GM21528 (cell line): ENCODE measurements at regions not wholly inside any gene's neighbourhood (a gene's known extent, or its start where the extent isn't known, plus 50 kb on each side); places are given as distances from the start of the nearest gene placed in this dataset.

Experiments used
- ATAC-seq: cut with Tn5 transposase; IDR thresholded peaks from one replicate; pipeline ENCODE4 v1.9.1; 2021; ENCODE audit warnings: mild to moderate bottlenecking, moderate library complexity; ENCODE audit not compliant: unreplicated experiment, low FRiP score

DNA sequence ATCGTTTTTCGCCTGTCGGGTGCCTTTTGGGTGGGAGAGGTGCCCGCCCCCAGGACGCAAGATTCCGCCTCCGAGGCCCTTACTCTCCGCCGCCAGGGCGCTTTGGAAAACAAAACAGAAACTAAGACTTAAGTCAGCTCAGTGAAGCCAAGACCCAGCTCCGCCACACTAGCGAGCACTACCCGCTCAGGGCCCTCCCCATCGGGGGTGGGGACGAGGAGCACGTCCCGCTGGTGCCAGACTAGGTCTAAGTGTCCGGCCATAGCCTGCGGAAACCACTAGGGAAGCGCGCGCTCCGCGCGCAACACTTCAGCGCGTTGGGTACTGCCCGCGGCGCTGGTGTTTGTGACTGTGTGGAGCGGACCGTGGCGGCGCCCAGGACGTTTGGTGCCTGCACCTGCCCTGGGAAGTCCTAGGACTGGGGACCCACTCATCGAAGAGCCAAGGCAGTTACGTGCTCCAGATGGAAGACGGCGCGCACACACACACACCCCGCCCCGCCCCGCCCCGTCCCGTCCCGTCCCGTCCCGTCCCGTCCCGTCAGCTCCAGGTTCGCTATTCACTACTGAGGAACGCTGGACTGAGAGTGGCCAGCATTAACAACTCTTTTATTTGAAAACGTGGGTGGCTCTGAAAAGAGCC lies 57.6 kb upstream of the BOLA1 start:
- ATAC-seq, result peak; percentile 36

DNA sequence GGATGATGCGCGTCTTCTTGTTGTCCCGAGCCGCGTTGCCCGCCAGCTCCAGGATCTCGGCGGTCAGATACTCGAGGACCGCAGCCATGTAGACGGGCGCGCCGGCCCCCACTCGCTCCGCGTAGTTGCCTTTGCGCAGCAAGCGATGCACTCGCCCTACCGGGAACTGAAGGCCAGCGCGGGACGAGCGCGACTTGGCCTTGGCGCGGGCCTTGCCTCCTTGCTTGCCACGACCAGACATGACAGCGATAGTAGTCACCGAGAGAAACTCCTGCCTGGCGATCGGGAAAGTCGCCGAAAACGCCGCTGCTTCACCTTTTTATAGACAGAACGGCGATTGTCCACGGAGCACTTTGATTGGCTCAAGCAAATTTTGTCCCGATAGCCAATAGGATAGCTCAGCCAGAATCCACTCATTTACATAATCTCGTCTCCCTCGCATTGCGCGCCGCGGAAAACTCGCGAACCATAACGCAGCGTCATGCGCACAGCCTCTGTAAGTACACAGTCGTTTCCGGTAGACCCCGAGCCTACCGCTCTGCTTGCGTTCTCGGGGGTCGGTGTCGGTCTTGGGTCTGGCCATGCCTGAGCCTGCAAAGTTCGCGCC lies 56.8 kb upstream of the BOLA1 start:
- peak; percentile 56 for ATAC-seq

DNA sequence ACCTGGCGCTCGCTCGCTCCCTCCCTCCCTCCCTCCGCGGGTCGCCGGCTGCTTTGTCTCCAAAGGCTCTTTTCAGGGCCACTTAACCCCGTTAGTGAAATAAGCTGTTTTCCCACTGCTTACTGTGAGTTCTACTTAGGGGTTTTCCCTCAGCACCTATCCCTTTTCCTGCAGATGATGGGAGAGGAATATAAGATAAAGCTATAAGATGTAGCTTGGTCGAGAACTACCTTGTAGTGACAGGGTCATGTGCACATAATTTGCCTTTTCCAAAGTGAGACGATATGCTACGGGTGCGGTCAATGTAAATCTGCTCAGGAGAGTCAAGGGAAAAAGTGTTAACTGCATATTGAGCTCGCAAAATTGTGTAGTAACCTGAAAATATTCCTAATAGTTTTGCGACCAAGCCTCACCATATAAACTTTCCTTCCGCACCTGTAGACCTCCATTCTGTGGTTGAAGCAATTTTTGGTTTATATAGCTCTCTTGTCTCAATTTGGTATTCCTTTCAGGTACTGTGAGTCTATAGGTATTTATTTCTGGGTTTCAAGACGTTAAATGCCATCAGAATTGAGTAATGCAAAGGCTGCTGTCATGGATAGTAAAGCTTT lies 55.8 kb upstream of the BOLA1 start:
- ATAC-seq, result no peak

DNA sequence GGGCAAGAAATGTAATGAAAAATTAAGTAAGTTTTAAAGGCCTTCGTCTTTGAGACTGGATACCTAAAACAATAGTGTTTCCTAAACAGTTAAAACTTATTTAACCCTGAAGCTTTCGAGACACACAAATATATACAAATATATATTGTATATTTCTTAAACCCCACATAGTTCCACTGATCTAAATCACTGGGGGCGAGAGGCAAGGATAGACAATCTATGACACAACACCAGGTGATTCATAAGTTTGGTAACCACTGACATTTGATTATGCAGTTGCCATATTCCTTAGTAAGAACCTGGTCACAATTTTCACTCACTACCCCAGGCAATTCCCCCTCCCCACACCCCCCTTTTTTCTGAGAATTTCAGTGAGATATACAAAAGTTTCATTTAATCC lies 55.3 kb upstream of the BOLA1 start:
- no peak for ATAC-seq

DNA sequence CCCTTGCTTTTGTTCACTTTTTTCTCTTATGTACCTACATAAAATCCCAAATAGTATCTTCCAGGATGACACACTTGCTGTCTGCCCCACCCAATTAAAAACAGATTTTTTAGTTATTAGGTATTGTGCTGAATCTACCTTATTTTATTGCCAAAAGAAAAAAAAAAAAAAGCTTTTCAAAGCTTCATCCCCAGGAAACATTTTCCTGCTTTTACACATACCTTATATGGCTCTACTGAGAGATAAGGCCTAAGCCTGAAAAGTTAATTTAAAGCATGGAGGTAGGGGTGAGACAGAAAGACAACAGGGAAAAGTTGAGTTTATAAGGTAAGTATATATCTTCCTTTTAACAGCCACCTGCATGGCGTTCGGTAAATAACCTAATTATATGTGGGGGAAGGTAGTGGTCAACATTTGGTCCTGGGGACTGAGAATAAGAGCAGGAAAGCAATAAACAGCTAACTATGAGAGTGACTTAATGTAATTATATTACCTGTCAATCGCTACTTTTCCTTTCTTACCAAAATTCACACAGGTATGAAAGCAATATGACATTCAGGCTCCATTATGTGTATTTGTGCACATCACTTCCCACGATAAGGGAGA lies 54.6 kb upstream of the BOLA1 start:
- ATAC-seq, result no peak

DNA sequence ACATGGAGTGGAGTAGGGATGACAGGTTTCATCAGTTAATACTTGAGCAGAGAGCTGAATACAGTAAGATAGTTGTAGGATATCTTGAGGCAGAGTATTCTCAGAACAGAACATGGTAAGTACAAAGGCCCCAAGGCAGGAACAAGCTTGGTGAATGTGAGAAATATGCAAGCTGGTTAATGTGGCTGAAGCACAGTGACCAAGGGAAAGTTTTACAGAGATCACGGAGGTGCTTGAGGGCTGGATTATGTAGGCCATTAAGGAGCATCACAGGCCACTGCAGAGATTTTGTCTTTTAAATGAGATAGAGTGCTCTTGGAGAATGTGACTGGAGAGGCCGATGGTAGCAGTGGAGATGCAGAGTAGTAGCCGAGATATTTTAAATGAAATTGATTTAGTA lies 54.0 kb upstream of the BOLA1 start:
- no peak for ATAC-seq

DNA sequence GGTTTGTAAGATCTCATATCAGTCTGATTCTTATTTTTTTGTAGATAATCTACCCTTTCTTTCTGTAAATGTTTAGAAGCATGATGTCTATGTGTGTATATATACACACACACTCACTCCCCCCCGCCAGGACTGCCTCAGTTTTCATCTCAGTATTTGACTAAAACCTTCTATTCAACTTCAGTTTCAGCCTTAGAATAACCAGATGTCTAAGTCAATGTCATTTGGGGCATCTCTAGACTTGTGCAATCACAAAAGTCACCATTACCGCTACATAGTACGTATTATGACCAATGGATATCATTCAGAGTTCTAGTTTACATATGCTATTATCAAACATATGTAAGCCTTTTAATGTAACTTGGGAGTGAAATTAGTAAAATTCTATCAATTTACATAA lies 53.3 kb upstream of the BOLA1 start:
- no peak for ATAC-seq

DNA sequence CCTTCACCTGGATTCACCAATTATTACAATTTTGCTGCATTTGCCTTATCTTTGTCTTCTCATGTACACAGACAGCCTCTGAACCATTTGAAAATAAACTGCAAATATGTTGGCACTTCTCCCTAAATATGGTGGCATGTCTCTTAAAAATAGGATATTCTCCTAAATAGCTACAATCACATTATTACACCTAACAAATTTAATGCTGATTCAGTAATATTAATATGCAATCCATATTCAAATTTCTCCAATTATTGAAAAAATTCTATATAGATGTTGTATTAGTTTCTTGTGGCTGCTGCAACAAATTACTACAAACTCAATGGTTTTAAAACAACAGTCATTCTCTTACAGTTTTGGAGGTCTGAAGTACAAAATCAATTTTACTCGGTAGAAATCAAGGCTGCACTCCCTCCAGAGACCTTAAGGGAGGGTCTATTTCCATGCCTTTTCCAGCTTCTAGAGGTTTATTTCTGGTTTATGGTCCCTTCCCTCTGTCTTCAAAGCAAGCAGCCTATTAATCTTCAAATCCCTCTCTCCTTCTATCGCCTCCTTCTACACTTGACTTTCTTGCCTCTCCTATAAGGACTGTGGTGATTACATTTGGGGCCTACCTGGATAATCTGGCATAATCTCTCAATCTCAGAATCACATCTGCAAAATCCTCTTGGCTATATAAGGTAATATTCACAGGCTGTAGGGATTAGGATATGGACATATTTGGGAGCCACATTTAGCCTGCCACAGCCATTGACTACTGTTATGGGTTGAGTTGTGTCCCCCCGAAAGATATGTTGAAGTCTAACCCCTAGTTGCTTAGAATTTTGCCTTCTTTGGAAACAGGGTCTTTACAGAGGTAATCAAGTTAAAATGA lies 52.5 kb upstream of the BOLA1 start:
- no peak for ATAC-seq

DNA sequence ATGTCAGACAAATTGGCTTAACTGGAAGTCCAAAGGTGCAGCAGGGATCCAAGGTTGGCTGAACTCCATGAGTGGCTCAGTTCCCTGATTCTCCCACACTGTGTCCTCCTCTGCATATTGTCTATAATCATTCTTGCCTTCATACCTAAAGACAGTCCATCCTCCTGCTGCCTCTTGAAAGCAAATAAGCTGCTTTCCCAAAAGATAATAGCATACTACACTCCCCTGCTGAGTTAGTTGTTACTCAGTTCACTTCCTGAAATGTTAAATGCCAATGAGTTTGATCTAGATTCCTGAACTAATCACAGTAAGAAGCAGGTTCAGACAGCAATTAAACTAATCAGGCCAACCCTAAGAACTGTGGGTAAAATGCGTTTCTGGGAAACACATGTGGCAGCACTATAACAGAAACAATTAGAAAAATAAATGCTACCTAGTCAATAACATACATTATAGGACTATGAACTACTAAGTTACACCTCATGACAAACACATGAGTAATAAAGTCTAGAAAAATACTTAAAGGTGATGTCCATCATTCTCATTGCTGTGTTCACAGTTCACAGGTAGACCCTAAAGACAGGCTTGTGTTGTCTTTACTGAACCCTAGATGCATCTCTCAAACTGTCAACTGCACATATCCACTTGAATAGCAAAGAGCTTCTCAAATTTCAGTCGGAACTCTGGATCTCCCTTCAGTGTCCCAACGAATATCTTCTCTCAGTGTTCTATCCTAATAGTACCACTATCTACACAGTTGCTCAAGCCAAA lies 50.8 kb upstream of the BOLA1 start:
- ATAC-seq, result no peak

DNA sequence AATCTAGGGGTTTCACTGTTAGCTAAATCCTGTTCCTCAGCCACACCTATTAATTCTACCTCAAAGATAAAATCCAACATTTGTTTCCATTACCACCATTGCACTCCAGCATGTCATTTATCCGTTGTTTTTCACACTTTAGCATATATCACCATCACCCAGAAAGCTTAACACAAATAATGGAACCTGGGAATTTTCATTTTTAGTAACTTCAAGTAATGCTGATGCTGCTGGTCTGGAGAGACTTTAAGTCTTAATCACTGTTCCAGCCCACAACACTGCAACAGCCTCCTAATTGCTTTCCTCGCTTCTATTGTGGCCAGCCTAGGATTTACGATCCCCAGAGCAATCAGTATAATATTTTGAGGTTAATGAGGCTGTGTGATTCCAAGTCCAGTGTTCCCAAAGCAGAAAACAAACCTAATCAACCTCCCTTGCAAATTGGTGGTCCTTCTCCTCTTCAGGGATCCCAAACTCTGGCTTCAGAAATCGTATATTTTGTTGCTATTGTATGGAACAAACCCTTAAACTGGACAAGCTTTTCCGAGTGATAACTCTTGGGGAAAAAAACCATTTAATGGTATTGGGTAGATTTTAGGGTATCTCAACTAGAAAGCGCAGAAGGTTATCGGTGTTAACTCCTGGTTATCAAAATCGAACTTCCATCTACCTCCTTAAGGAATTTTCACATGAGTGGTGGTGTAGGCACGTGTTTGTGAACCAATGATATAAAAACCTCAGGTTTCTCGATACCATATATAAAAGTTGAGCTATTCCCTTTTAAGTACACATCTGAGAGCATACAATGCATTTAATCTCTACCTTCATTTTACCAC lies 50.0 kb upstream of the BOLA1 start:
- no peak for ATAC-seq
